ENCODE measurements at regions not wholly inside any gene's neighbourhood (a gene's known extent, or its start where the extent isn't known, plus 50 kb on each side); places are given as distances from the start of the nearest gene placed in this dataset.
"Not testable (repeated sequence)": the region's sequence is repeated elsewhere in the genome, so short reads cannot be mapped to it uniquely, and the experiment has no call there.

- in situ Hi-C loops (cut with HindIII; ENCODE audit: low sequenced_read_pairs), result no loop called here
These were observed 59.8 kb downstream of the ATOH1 start for GRCh38 chr4:93888308-93888707.

- in situ Hi-C loops (cut with HindIII; ENCODE audit: low sequenced_read_pairs), result no loop called here
These were observed 60.2 kb downstream of the ATOH1 start for GRCh38 chr4:93888768-93889167.

- in situ Hi-C loops (cut with HindIII; ENCODE audit: low sequenced_read_pairs), result no loop called here
These were observed 62.7 kb downstream of the ATOH1 start for GRCh38 chr4:93891244-93891643.

GRCh38 chr4:93894995-93895394, 66.4 kb downstream of the ATOH1 start:
- in situ Hi-C loops (cut with HindIII; ENCODE audit: low sequenced_read_pairs), result no loop called here

- in situ Hi-C loops (cut with HindIII; ENCODE audit: low sequenced_read_pairs), result no loop called here
These were observed 68.0 kb downstream of the ATOH1 start for GRCh38 chr4:93896516-93896915.

GRCh38 chr4:93897559-93897958, 69.0 kb downstream of the ATOH1 start:
- in situ Hi-C loops (cut with HindIII; ENCODE audit: low sequenced_read_pairs), result no loop called here

- in situ Hi-C loops (cut with HindIII; ENCODE audit: low sequenced_read_pairs), result no loop called here
These were observed 80.2 kb downstream of the ATOH1 start for GRCh38 chr4:93908778-93909177.

GRCh38 chr4:93911671-93912070, 83.1 kb downstream of the ATOH1 start:
- in situ Hi-C loops (cut with HindIII; ENCODE audit: low sequenced_read_pairs), result no loop called here

GRCh38 chr4:93912146-93912545, 83.6 kb downstream of the ATOH1 start:
- in situ Hi-C loops (cut with HindIII; ENCODE audit: low sequenced_read_pairs), result no loop called here

GRCh38 chr4:93918856-93919255, 90.3 kb downstream of the ATOH1 start:
- in situ Hi-C loops (cut with HindIII; ENCODE audit: low sequenced_read_pairs), result no loop called here

GRCh38 chr4:93923570-93923969, 95.0 kb downstream of the ATOH1 start:
- in situ Hi-C loops (cut with HindIII; ENCODE audit: low sequenced_read_pairs), result not testable (repeated sequence)

- in situ Hi-C loops (cut with HindIII; ENCODE audit: low sequenced_read_pairs), result no loop called here
These were observed 118.7 kb downstream of the ATOH1 start for GRCh38 chr4:93947286-93947685.

- in situ Hi-C loops (cut with HindIII; ENCODE audit: low sequenced_read_pairs), result not testable (repeated sequence)
These were observed 121.7 kb downstream of the ATOH1 start for GRCh38 chr4:93950239-93950638.

- in situ Hi-C loops (cut with HindIII; ENCODE audit: low sequenced_read_pairs), result no loop called here
These were observed 128.6 kb downstream of the ATOH1 start for GRCh38 chr4:93957186-93957585.

GRCh38 chr4:93960450-93960849, 131.9 kb downstream of the ATOH1 start:
- in situ Hi-C loops (cut with HindIII; ENCODE audit: low sequenced_read_pairs), result no loop called here

GRCh38 chr4:93960916-93961315, 132.4 kb downstream of the ATOH1 start:
- in situ Hi-C loops (cut with HindIII; ENCODE audit: low sequenced_read_pairs), result no loop called here

- in situ Hi-C loops (cut with HindIII; ENCODE audit: low sequenced_read_pairs), result no loop called here
These were observed 153.0 kb downstream of the ATOH1 start for GRCh38 chr4:93981594-93981993.

GRCh38 chr4:93982255-93982654, 153.7 kb downstream of the ATOH1 start:
- in situ Hi-C loops (cut with HindIII; ENCODE audit: low sequenced_read_pairs), result no loop called here

GRCh38 chr4:93983140-93983539, 154.6 kb downstream of the ATOH1 start:
- in situ Hi-C loops (cut with HindIII; ENCODE audit: low sequenced_read_pairs), result no loop called here

- in situ Hi-C loops (cut with HindIII; ENCODE audit: low sequenced_read_pairs), result no loop called here
These were observed 165.8 kb downstream of the ATOH1 start for GRCh38 chr4:93994175-93994994.

GRCh38 chr4:93996895-93997294, 168.3 kb downstream of the ATOH1 start:
- in situ Hi-C loops (cut with HindIII; ENCODE audit: low sequenced_read_pairs), result no loop called here

- in situ Hi-C loops (cut with HindIII; ENCODE audit: low sequenced_read_pairs), result no loop called here
These were observed 172.0 kb downstream of the ATOH1 start for GRCh38 chr4:94000559-94000958.

GRCh38 chr4:94006932-94007331, 178.4 kb downstream of the ATOH1 start:
- in situ Hi-C loops (cut with HindIII; ENCODE audit: low sequenced_read_pairs), result no loop called here

Data from endothelial cell of hepatic sinusoid (primary cell).